Hepatocyte (in vitro differentiated cells): ENCODE measurements at regions not wholly inside any gene's neighbourhood (a gene's known extent, or its start where the extent isn't known, plus 50 kb on each side); places are given as distances from the start of the nearest gene placed in this dataset.

ENCODE experiments used
- DNase-seq: peaks from one replicate; pipeline ENCODE4 v3.0.0-alpha.2; 2016; ENCODE audit warnings: low spot score
- H2AFZ ChIP-seq: fragments of 200-600 bp; sonication (generic); 2 replicates; pipeline ENCODE4 v1.6.0; 2016; ENCODE audit warnings: antibody characterized with exemption, mild to moderate bottlenecking
- H3K27ac ChIP-seq: fragments of 200-600 bp; sonication (generic); 2 replicates; pipeline ENCODE4 v1.5.1; 2016; ENCODE audit warnings: mild to moderate bottlenecking
- H3K27me3 ChIP-seq: fragments of 200-600 bp; sonication (generic); 2 replicates; pipeline ENCODE4 v1.6.1; 2016
- H3K36me3 ChIP-seq: fragments of 200-600 bp; sonication (generic); replicated peaks from 2 replicates; pipeline ENCODE4 v1.5.1; 2016; ENCODE audit warnings: low read depth; ENCODE audit not compliant: insufficient read depth
- H3K4me1 ChIP-seq: fragments of 200-600 bp; sonication (generic); 2 replicates; pipeline ENCODE4 v1.5.1; 2016; ENCODE audit warnings: mild to moderate bottlenecking, moderate library complexity; ENCODE audit not compliant: insufficient read depth
- H3K4me2 ChIP-seq: fragments of 200-600 bp; sonication (generic); 2 replicates; pipeline ENCODE4 v1.6.0; 2016
- H3K4me3 ChIP-seq: fragments of 200-600 bp; sonication (generic); 2 replicates; pipeline ENCODE4 v1.5.1; 2016; ENCODE audit warnings: mild to moderate bottlenecking
- H3K79me2 ChIP-seq: fragments of 200-600 bp; sonication (generic); 2 replicates; pipeline ENCODE4 v1.6.0; 2017; ENCODE audit warnings: mild to moderate bottlenecking
- H3K9me2 ChIP-seq: fragments of 200-600 bp; sonication (generic); replicated peaks from 2 replicates; pipeline ENCODE4 v1.6.0; 2017; ENCODE audit warnings: mild to moderate bottlenecking; ENCODE audit not compliant: insufficient read depth
- H3K9me3 ChIP-seq: fragments of 200-600 bp; sonication (generic); 2 replicates; pipeline ENCODE4 v1.5.1; 2016; ENCODE audit warnings: low read depth, mild to moderate bottlenecking
- H4K20me1 ChIP-seq: fragments of 200-600 bp; sonication (generic); 2 replicates; pipeline ENCODE4 v1.6.0; 2016; ENCODE audit warnings: mild to moderate bottlenecking; ENCODE audit not compliant: insufficient read depth, poor library complexity, severe bottlenecking
- CTCF ChIP-seq: fragments of 200-600 bp; sonication (generic); IDR thresholded peaks from 2 replicates; pipeline ENCODE4 v1.5.1; 2016; ENCODE audit warnings: antibody characterized with exemption, mild to moderate bottlenecking; ENCODE audit not compliant: poor library complexity
- EZH2 ChIP-seq: fragments of 200-600 bp; sonication (generic); IDR thresholded peaks from 2 replicates; pipeline ENCODE4 v1.6.1; 2016; ENCODE audit warnings: antibody characterized with exemption, mild to moderate bottlenecking, borderline replicate concordance
- EZH2phosphoT487 ChIP-seq: fragments of 200-600 bp; sonication (generic); IDR thresholded peaks from one replicate; pipeline ENCODE4 v1.6.1; 2018; ENCODE audit warnings: antibody characterized with exemption, mild to moderate bottlenecking, low read depth, moderate library complexity; ENCODE audit not compliant: unreplicated experiment, severe bottlenecking
- WGBS: methylation state at CpG from one replicate; pipeline ENCODE4 v1.1.6; 2016; ENCODE audit warnings: low lambda C conversion rate; ENCODE audit errors: missing lambda C conversion rate; 5-methylcytosine and 5-hydroxymethylcytosine counted together

GRCh38 chr17:79186406-79186805, 111.8 kb downstream of the ENGASE start:
- Histone ChIP-seq H3K79me2 (no peaks in the 10 kb centered on the region), H3K4me1 (no peaks in the 10 kb centered on the region), H3K27ac (no peak overlapping the region), H3K9me3 (no peaks in the 10 kb centered on the region), H3K4me3 (no peak overlapping the region), H4K20me1 (no peaks in the 10 kb centered on the region), H3K27me3 (peaks cover 81% of the 10 kb centered on the region), H3K36me3 (no peaks in the 10 kb centered on the region), H3K9me2 (no peaks in the 10 kb centered on the region), H2AFZ (no peak overlapping the region), H3K4me2 (no peak overlapping the region)
- DNase-seq = no peak
- TF ChIP-seq CTCF (no peak), EZH2phosphoT487 (no peak), EZH2 (no peak)
- 85% methylated on average over 8 of the region's 10 CpGs for WGBS

DNA sequence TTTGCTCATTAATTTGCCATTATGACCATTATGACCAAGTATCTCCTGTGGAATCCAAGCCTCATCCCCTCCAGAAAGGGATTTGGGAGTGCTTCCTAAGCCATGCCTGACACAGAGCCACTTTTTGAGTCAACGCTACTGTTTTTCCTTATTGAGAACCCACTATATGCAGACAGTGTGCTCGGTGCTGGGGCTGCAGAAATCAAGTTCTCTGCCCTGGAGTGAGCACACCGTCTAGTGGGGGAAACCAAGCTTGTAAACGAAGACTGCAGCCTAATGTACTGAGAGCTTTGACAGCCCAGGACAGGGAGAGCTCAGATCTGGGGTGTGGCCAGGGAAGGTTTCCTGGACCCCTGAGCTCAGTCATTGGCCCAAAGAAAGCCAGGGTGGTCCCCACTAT, 111.0 kb downstream of the ENGASE start:
- Histone ChIP-seq H3K4me1 (no peaks in the 10 kb centered on the region), H3K4me3 (no peak overlapping the region), H3K9me3 (no peaks in the 10 kb centered on the region), H3K79me2 (no peaks in the 10 kb centered on the region), H3K27ac (no peak overlapping the region), H2AFZ (no peak overlapping the region), H4K20me1 (no peaks in the 10 kb centered on the region), H3K36me3 (no peaks in the 10 kb centered on the region), H3K9me2 (no peaks in the 10 kb centered on the region), H3K4me2 (no peak overlapping the region), H3K27me3 (peaks cover 82% of the 10 kb centered on the region)
- DNase-seq = no peak
- 76% methylated on average over 4 of the region's 4 CpGs for WGBS
- TF ChIP-seq EZH2phosphoT487 (no peak), EZH2 (no peak), CTCF (no peak)

- no peak overlapping the region for H2AFZ ChIP-seq
- H3K36me3 ChIP-seq = no peaks in the 10 kb centered on the region
- no peak overlapping the region for H3K27ac ChIP-seq
- DNase-seq = no peak
- H3K27me3 ChIP-seq = peaks cover 89% of the 10 kb centered on the region
- 68% methylated on average over 10 of the region's 10 CpGs for WGBS
- no peaks in the 10 kb centered on the region for H3K9me3 ChIP-seq
- H3K4me1 ChIP-seq = no peaks in the 10 kb centered on the region
- H4K20me1 ChIP-seq = no peaks in the 10 kb centered on the region
- TF ChIP-seq EZH2 = no peak
- TF ChIP-seq CTCF = no peak
- H3K9me2 ChIP-seq = no peaks in the 10 kb centered on the region
- H3K4me2 ChIP-seq = peak overlapping the region; percentile 90
- H3K4me3 ChIP-seq = no peak overlapping the region
- H3K79me2 ChIP-seq = no peaks in the 10 kb centered on the region
These were observed 109.6 kb downstream of the ENGASE start for GRCh38 chr17:79184219-79184618.
